Gastroesophageal sphincter (tissue), 3 donors: ENCODE measurements at regions not wholly inside any gene's neighbourhood (a gene's known extent, or its start where the extent isn't known, plus 50 kb on each side); places are given as distances from the start of the nearest gene placed in this dataset.

Experiments
- EP300 ChIP-seq: sonication (generic); formaldehyde crosslinking; IDR thresholded peaks from one replicate; pipeline ENCODE4 v1.6.1; 2017; ENCODE audit warnings: antibody characterized with exemption, mild to moderate bottlenecking
- POLR2A ChIP-seq, 2 donors: fragments of 450-650 bp; IDR thresholded peaks; one replicate each; pipeline ENCODE4 v1.6.1; 2017; ENCODE audit warnings: antibody characterized with exemption in 2 of 2, mild to moderate bottlenecking in 2 of 2, moderate library complexity in 1 of 2
- TF ChIP-seq, protein P1 (sequence below), 4 experiments: fragments of 200-600 bp in 2 of 4; fragments of 450-650 bp in 2 of 4; sonication (generic) in 1 of 4; IDR thresholded peaks; one replicate each; pipeline ENCODE4 v1.5.1; 2017 to 2019; ENCODE audit warnings: antibody characterized with exemption in 4 of 4, mild to moderate bottlenecking in 2 of 4, moderate library complexity in 2 of 4

DNA sequence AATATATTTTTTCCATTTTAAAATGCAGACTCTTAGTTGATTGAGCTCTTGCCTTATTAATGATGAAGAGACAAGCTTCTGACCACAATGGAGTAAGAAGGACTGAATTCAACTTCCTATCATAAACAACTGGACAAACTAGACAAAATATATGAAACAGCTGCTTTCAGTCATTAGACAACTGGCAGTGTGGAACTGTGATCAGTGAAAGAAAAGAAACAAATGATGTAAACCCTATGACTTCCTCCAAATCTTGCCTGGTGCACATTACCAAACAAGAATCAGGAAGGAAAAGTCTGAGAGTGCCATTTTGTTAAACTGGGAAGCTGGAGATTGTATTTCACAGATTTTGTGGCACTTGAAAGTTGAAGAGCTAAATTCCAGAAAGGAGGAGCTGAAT lies 154.7 kb upstream of the ATXN7L3B start:
- TF ChIP-seq, protein P1, sequence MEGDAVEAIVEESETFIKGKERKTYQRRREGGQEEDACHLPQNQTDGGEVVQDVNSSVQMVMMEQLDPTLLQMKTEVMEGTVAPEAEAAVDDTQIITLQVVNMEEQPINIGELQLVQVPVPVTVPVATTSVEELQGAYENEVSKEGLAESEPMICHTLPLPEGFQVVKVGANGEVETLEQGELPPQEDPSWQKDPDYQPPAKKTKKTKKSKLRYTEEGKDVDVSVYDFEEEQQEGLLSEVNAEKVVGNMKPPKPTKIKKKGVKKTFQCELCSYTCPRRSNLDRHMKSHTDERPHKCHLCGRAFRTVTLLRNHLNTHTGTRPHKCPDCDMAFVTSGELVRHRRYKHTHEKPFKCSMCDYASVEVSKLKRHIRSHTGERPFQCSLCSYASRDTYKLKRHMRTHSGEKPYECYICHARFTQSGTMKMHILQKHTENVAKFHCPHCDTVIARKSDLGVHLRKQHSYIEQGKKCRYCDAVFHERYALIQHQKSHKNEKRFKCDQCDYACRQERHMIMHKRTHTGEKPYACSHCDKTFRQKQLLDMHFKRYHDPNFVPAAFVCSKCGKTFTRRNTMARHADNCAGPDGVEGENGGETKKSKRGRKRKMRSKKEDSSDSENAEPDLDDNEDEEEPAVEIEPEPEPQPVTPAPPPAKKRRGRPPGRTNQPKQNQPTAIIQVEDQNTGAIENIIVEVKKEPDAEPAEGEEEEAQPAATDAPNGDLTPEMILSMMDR (IDR thresholded peaks at IDR 0.05): no peak
- TF ChIP-seq EP300 (no peak), POLR2A (IDR thresholded peaks at IDR 0.05) (no peak)
